ENCODE measurements at regions not wholly inside any gene's neighbourhood (a gene's known extent, or its start where the extent isn't known, plus 50 kb on each side); places are given as distances from the start of the nearest gene placed in this dataset.

- ChIA-PET POLR2A (no interaction called here), CTCF (ENCODE audit: unreplicated experiment) (interaction anchor here (1.4 kb wide), 1 partner anchor 11 kb away, joined by 3 read pairs; no protein-coding TSS in a partner anchor)
- no peaks in the 10 kb centered on the region for H3K36me3 ChIP-seq (ENCODE audit: insufficient read depth, low read length)
- H3K79me2 ChIP-seq (ENCODE audit: insufficient read depth, low read depth, low read length): no peaks in the 10 kb centered on the region
- H3K9me3 ChIP-seq (ENCODE audit: low read length): no peaks in the 10 kb centered on the region
- H2AFZ ChIP-seq (ENCODE audit: low read length): no peak overlapping the region
- no peak overlapping the region for H3K4me3 ChIP-seq (ENCODE audit: low read depth, low read length, poor library complexity, severe bottlenecking)
- no peaks in the 10 kb centered on the region for H3K9me2 ChIP-seq (ENCODE audit: insufficient read depth, low read length)
- intact Hi-C loops (cut with micrococcal nuclease; ENCODE audit: unreplicated experiment): no loop called here
- no peaks in the 10 kb centered on the region for H3K4me1 ChIP-seq (ENCODE audit: insufficient read depth, low read length, poor library complexity, severe bottlenecking)
- H3K27ac ChIP-seq (ENCODE audit: low read depth, low read length, poor library complexity, severe bottlenecking): no peak overlapping the region
- no peak for DNase-seq (ENCODE audit: low spot score)
- no peaks in the 10 kb centered on the region for H4K20me1 ChIP-seq (ENCODE audit: insufficient read depth, low read length)
- TF ChIP-seq, protein P1, sequence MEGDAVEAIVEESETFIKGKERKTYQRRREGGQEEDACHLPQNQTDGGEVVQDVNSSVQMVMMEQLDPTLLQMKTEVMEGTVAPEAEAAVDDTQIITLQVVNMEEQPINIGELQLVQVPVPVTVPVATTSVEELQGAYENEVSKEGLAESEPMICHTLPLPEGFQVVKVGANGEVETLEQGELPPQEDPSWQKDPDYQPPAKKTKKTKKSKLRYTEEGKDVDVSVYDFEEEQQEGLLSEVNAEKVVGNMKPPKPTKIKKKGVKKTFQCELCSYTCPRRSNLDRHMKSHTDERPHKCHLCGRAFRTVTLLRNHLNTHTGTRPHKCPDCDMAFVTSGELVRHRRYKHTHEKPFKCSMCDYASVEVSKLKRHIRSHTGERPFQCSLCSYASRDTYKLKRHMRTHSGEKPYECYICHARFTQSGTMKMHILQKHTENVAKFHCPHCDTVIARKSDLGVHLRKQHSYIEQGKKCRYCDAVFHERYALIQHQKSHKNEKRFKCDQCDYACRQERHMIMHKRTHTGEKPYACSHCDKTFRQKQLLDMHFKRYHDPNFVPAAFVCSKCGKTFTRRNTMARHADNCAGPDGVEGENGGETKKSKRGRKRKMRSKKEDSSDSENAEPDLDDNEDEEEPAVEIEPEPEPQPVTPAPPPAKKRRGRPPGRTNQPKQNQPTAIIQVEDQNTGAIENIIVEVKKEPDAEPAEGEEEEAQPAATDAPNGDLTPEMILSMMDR (conservative IDR thresholded peaks at IDR 0.05; ENCODE audit: low read length): no peak
- TF ChIP-seq EZH2phosphoT487 (IDR thresholded peaks at IDR 0.05; ENCODE audit: borderline replicate concordance, low read depth, low read length): no peak
- no peak overlapping the region for H3K4me2 ChIP-seq (ENCODE audit: low read length)
- BruUV-seq (replicated peaks): no TSS peak
Measured at GRCh38 chr5:54834121-54834842, 151.1 kb downstream of the ESM1 start.

DNA sequence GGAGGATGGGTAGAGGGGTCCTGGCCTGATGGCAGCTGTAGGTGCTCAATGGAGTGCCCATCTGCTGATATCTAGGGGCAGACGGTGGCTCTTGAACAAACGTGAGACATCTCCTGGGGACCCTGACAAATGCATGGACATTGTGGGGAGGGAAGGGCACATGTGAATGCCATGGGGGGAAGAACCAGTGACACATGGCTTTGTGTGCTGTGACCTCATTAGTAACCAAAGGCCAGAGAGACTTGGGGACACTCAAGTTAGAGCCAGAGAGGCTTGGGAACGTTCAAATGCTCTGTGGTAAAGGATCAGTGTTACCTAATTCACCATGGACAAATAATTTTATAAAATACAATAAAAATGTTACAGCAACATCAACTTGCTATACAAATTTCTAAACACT lies 151.8 kb downstream of the ESM1 start:
- CTCF ChIA-PET (ENCODE audit: unreplicated experiment): interaction anchor here (1.4 kb wide), 1 partner anchor 11 kb away, joined by 3 read pairs; no protein-coding TSS in a partner anchor

More for the DNA sequence above, 151.8 kb downstream of the ESM1 start:
- POLR2A ChIA-PET: interaction anchor here (0.7 kb wide), 1 partner anchor 1127 kb away, joined by 3 read pairs; no protein-coding TSS in a partner anchor
- Histone ChIP-seq H3K9me2 (ENCODE audit: insufficient read depth, low read length) (no peaks in the 10 kb centered on the region), H3K79me2 (ENCODE audit: insufficient read depth, low read depth, low read length) (no peaks in the 10 kb centered on the region), H3K27ac (ENCODE audit: low read depth, low read length, poor library complexity, severe bottlenecking) (no peak overlapping the region), H3K4me2 (ENCODE audit: low read length) (no peak overlapping the region), H3K4me3 (ENCODE audit: low read depth, low read length, poor library complexity, severe bottlenecking) (no peak overlapping the region), H3K9me3 (ENCODE audit: low read length) (no peaks in the 10 kb centered on the region), H4K20me1 (ENCODE audit: insufficient read depth, low read length) (no peaks in the 10 kb centered on the region), H3K4me1 (ENCODE audit: insufficient read depth, low read length, poor library complexity, severe bottlenecking) (no peaks in the 10 kb centered on the region), H3K36me3 (ENCODE audit: insufficient read depth, low read length) (no peaks in the 10 kb centered on the region), H2AFZ (ENCODE audit: low read length) (no peak overlapping the region)
- BruUV-seq (replicated peaks): no TSS peak
- DNase-seq (ENCODE audit: low spot score): no peak
- TF ChIP-seq EZH2phosphoT487 (IDR thresholded peaks at IDR 0.05; ENCODE audit: borderline replicate concordance, low read depth, low read length): no peak
- TF ChIP-seq, protein P1 (conservative IDR thresholded peaks at IDR 0.05; ENCODE audit: low read length): no peak
- intact Hi-C loops (cut with micrococcal nuclease; ENCODE audit: unreplicated experiment): no loop called here
